Endothelial cell of umbilical vein (primary cell): ENCODE measurements at regions not wholly inside any gene's neighbourhood (a gene's known extent, or its start where the extent isn't known, plus 50 kb on each side); places are given as distances from the start of the nearest gene placed in this dataset.

Experiments used
- CTCF ChIP-seq, 2 donors: IDR thresholded peaks; 1 replicate in 1 of 2; 2 replicates in 1 of 2; pipeline ENCODE4 v1.5.1; 2011; ENCODE audit warnings: low read length in 2 of 2, mild to moderate bottlenecking in 2 of 2, moderate library complexity in 2 of 2, control low read depth in 1 of 2, inconsistent platforms in 1 of 2, low read depth in 1 of 2; ENCODE audit not compliant: insufficient read depth in 1 of 2; ENCODE audit errors: extremely low read depth in 1 of 2
- EZH2 ChIP-seq: IDR thresholded peaks from 2 replicates; pipeline ENCODE4 v1.6.1; 2012; ENCODE audit warnings: borderline replicate concordance, low read depth, mild to moderate bottlenecking, moderate library complexity, low read length, inconsistent platforms; ENCODE audit not compliant: severe bottlenecking
- MAX ChIP-seq: IDR thresholded peaks from 2 replicates; pipeline ENCODE4 v1.6.1; 2011; ENCODE audit not compliant: insufficient read depth, insufficient read length
- MYC ChIP-seq: IDR thresholded peaks from one replicate; pipeline ENCODE4 v1.6.1; 2011; ENCODE audit warnings: mild to moderate bottlenecking, low read depth, low read length
- POLR2A ChIP-seq: IDR thresholded peaks from 2 replicates; pipeline ENCODE4 v1.6.1; 2012; ENCODE audit warnings: low read depth, mild to moderate bottlenecking, control low read depth, low read length
- POLR2AphosphoS5 ChIP-seq: IDR thresholded peaks from 2 replicates; pipeline ENCODE4 v1.6.1; 2012; ENCODE audit warnings: low read depth, mild to moderate bottlenecking, control low read depth, low read length, moderate library complexity; ENCODE audit not compliant: insufficient read depth

GRCh38 chr6:26222571-26222970 is 135.3 kb downstream of the HFE start:
- TF ChIP-seq POLR2A (no peak), CTCF (IDR thresholded peaks at IDR 0.05; ENCODE audit: extremely low read depth in 1 of 2, insufficient read depth in 1 of 2, low read depth in 1 of 2, low read length in 2 of 2) (no peak), MAX (no peak), EZH2 (no peak), MYC (no peak), POLR2AphosphoS5 (no peak)
